Testis (tissue), 2 donors: ENCODE measurements at regions not wholly inside any gene's neighbourhood (a gene's known extent, or its start where the extent isn't known, plus 50 kb on each side); places are given as distances from the start of the nearest gene placed in this dataset.

Source experiments
- DNase-seq: peaks from one replicate; pipeline ENCODE4 v3.0.0-alpha.2; 2019
- H3K27ac ChIP-seq, 2 donors: fragments of 200-600 bp; sonication (generic); one replicate each; pipeline ENCODE4 v1.5.1; 2019
- H3K27me3 ChIP-seq: fragments of 200-600 bp; sonication (generic); one replicate; pipeline ENCODE4 v1.5.1; 2019
- H3K36me3 ChIP-seq: fragments of 200-600 bp; sonication (generic); one replicate; pipeline ENCODE4 v1.5.1; 2017; ENCODE audit warnings: low read depth; ENCODE audit errors: missing control alignments
- H3K4me1 ChIP-seq: fragments of 200-600 bp; sonication (generic); one replicate; pipeline ENCODE4 v1.5.1; 2019
- H3K4me3 ChIP-seq, 2 donors: fragments of 200-600 bp; sonication (generic); one replicate each; pipeline ENCODE4 v1.5.1; 2017 to 2019
- H3K9me3 ChIP-seq: fragments of 200-600 bp; sonication (generic); one replicate; pipeline ENCODE4 v1.5.1; 2017
- CTCF ChIP-seq, 3 experiments: fragments of 450-650 bp in 2 of 3; fragments of 200-600 bp in 1 of 3; sonication (generic) in 1 of 3; IDR thresholded peaks; one replicate each; pipeline ENCODE4 v1.5.1; 2016 to 2019; ENCODE audit warnings: antibody characterized with exemption in 3 of 3, mild to moderate bottlenecking in 2 of 3, moderate library complexity in 1 of 3
- POLR2A ChIP-seq: fragments of 450-650 bp; IDR thresholded peaks from one replicate; pipeline ENCODE4 v1.6.1; 2017; ENCODE audit warnings: antibody characterized with exemption, mild to moderate bottlenecking, moderate library complexity
- WGBS, 2 donors: methylation state at CpG; one replicate each; pipeline ENCODE4 v1.1.5; 2018; 5-methylcytosine and 5-hydroxymethylcytosine counted together
- intact Hi-C: fragments of 100-400 bp; cut with DNase I; formaldehyde crosslinking; loops from one replicate; pipeline ENCODE4 v1.15.1; 2023; ENCODE audit warnings: low total_unique reads

- H3K4me3 ChIP-seq: no peak overlapping the region
- H3K27me3 ChIP-seq: no peaks in the 10 kb centered on the region
- TF ChIP-seq POLR2A (no peak), CTCF (IDR thresholded peaks at IDR 0.05) (no peak)
- no peak overlapping the region for H3K27ac ChIP-seq
- no peaks in the 10 kb centered on the region for H3K4me1 ChIP-seq
- H3K9me3 ChIP-seq: no peaks in the 10 kb centered on the region
- DNase-seq: no peak
- intact Hi-C loops: no loop called here
- no peaks in the 10 kb centered on the region for H3K36me3 ChIP-seq
- WGBS, 2 donors: 61 to 68% methylated on average over 10 of the region's 10 CpGs
Measured at GRCh38 chr9:16033921-16034691, 481.3 kb downstream of the CCDC171 start.

GRCh38 chr9:16039218-16039987 is 486.6 kb downstream of the CCDC171 start:
- Histone ChIP-seq H3K4me3 (no peak overlapping the region), H3K27me3 (no peaks in the 10 kb centered on the region), H3K9me3 (no peaks in the 10 kb centered on the region), H3K36me3 (no peaks in the 10 kb centered on the region), H3K4me1 (no peaks in the 10 kb centered on the region), H3K27ac (no peak overlapping the region)
- TF ChIP-seq POLR2A (no peak), CTCF (IDR thresholded peaks at IDR 0.05) (peak; percentile 12 to 55 (median 24))
- DNase-seq: peak; percentile 58
- 47 to 60% methylated on average over 11 of the region's 11 CpGs for WGBS, 2 donors
- intact Hi-C loops: no loop called here

GRCh38 chr9:16039988-16040761 is 487.3 kb downstream of the CCDC171 start:
- no peaks in the 10 kb centered on the region for H3K36me3 ChIP-seq
- TF ChIP-seq CTCF (IDR thresholded peaks at IDR 0.05) (no peak), POLR2A (no peak)
- no peak overlapping the region for H3K4me3 ChIP-seq
- H3K27ac ChIP-seq: no peak overlapping the region
- DNase-seq: no peak
- WGBS, 2 donors: 57 to 67% methylated on average over 10 of the region's 10 CpGs
- no peaks in the 10 kb centered on the region for H3K4me1 ChIP-seq
- no peaks in the 10 kb centered on the region for H3K27me3 ChIP-seq
- intact Hi-C loops: no loop called here
- no peaks in the 10 kb centered on the region for H3K9me3 ChIP-seq

GRCh38 chr9:16043756-16044578 is 491.1 kb downstream of the CCDC171 start:
- Histone ChIP-seq H3K4me1 (no peaks in the 10 kb centered on the region), H3K4me3 (no peak overlapping the region), H3K9me3 (no peaks in the 10 kb centered on the region), H3K27me3 (no peaks in the 10 kb centered on the region), H3K27ac (no peak overlapping the region), H3K36me3 (no peaks in the 10 kb centered on the region)
- no peak for DNase-seq
- TF ChIP-seq POLR2A (no peak), CTCF (IDR thresholded peaks at IDR 0.05) (no peak)
- 62 to 75% methylated on average over 5 of the region's 5 CpGs for WGBS, 2 donors
- intact Hi-C loops: no loop called here
